Right lobe of liver (tissue), 6 donors: ENCODE measurements at regions not wholly inside any gene's neighbourhood (a gene's known extent, or its start where the extent isn't known, plus 50 kb on each side); places are given as distances from the start of the nearest gene placed in this dataset.

ENCODE experiments used
- ATAC-seq, 4 donors: fragments of 200-7000 bp; cut with Tn5 transposase; one replicate each; pipeline ENCODE4 v1.9.1; 2020; ENCODE audit warnings: mild to moderate bottlenecking in 4 of 4, moderate library complexity in 4 of 4
- DNase-seq, 3 donors: peaks; one replicate each; pipeline ENCODE4 v3.0.0-alpha.2; 2020
- H3K27ac ChIP-seq, 3 donors: fragments of 200-600 bp; one replicate each; pipeline ENCODE4 v1.8.0; 2022
- H3K27me3 ChIP-seq, 2 donors: fragments of 200-600 bp; one replicate each; pipeline ENCODE4 v1.8.0; 2022
- H3K36me3 ChIP-seq, 4 donors: fragments of 200-600 bp; sonication (generic) in 1 of 4; one replicate each; pipeline versions ENCODE4 v1.5.1 to v1.8.0; 2017 to 2022; ENCODE audit warnings: control low read depth in 1 of 4
- H3K4me1 ChIP-seq, 4 donors: fragments of 200-600 bp; sonication (generic) in 1 of 4; one replicate each; pipeline versions ENCODE4 v1.5.1 to v1.8.0; 2017 to 2022; ENCODE audit warnings: control low read depth in 1 of 4
- H3K4me3 ChIP-seq, 3 donors: fragments of 200-600 bp; one replicate each; pipeline ENCODE4 v1.8.0; 2022
- H3K9me3 ChIP-seq, 4 donors: fragments of 200-600 bp; sonication (generic) in 1 of 4; one replicate each; pipeline versions ENCODE4 v1.5.1 to v1.8.0; 2017 to 2022; ENCODE audit warnings: control low read depth in 1 of 4
- POLR2A ChIP-seq: fragments of 450-650 bp; IDR thresholded peaks from one replicate; pipeline ENCODE4 v1.6.1; 2017; ENCODE audit warnings: antibody characterized with exemption, mild to moderate bottlenecking
- WGBS: methylation state at CpG from one replicate; pipeline ENCODE4 v1.1.6; 2018; ENCODE audit warnings: low coverage, low lambda C conversion rate; ENCODE audit not compliant: insufficient coverage; ENCODE audit errors: missing lambda C conversion rate; 5-methylcytosine and 5-hydroxymethylcytosine counted together
- intact Hi-C, 2 donors: fragments of 100-400 bp; cut with DNase I; formaldehyde crosslinking; loops; one replicate each; pipeline versions ENCODE4 v1.11.2 to v1.14.1; 2022
- TF ChIP-seq, protein P1 (sequence below), 4 donors: fragments of 200-600 bp in 3 of 4; fragments of 450-650 bp in 1 of 4; IDR thresholded peaks; one replicate each; pipeline versions ENCODE4 v1.5.1 to v1.8.0; 2016 to 2022; ENCODE audit warnings: antibody characterized with exemption in 4 of 4, mild to moderate bottlenecking in 2 of 4
- donor health status: DM: no; HTN: yes; CAD: no.
- donor health status: DM: no; HTN: no; CAD: no.
- donor health status: DM: no; HTN: no; CAD: no.
- donor health status: DM: no; HTN: yes; CAD: no.
- donor health status: DM: no; HTN: yes; CAD: no.

GRCh38 chr16:65922923-65923322, 443.6 kb upstream of the CDH5 start:
- ATAC-seq (peak; percentile 92 to 97 (median 96)), DNase-seq (peak; percentile 45 to 79 (median 77))
- no peaks in the 10 kb centered on the region for H3K27me3 ChIP-seq
- H3K36me3 ChIP-seq, result no peaks in the 10 kb centered on the region
- H3K9me3 ChIP-seq, result no peaks in the 10 kb centered on the region
- intact Hi-C loops, result no loop called here
- WGBS, result 17% methylated on average over 4 of the region's 4 CpGs
- peaks cover 0 to 14% (median 5%) of the 10 kb centered on the region in 4 donors for H3K4me1 ChIP-seq
- H3K4me3 ChIP-seq, result no peak overlapping the region
- peak overlapping the region in 1 of 3 donors; percentile 33 for H3K27ac ChIP-seq
- TF ChIP-seq, protein P1, sequence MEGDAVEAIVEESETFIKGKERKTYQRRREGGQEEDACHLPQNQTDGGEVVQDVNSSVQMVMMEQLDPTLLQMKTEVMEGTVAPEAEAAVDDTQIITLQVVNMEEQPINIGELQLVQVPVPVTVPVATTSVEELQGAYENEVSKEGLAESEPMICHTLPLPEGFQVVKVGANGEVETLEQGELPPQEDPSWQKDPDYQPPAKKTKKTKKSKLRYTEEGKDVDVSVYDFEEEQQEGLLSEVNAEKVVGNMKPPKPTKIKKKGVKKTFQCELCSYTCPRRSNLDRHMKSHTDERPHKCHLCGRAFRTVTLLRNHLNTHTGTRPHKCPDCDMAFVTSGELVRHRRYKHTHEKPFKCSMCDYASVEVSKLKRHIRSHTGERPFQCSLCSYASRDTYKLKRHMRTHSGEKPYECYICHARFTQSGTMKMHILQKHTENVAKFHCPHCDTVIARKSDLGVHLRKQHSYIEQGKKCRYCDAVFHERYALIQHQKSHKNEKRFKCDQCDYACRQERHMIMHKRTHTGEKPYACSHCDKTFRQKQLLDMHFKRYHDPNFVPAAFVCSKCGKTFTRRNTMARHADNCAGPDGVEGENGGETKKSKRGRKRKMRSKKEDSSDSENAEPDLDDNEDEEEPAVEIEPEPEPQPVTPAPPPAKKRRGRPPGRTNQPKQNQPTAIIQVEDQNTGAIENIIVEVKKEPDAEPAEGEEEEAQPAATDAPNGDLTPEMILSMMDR (IDR thresholded peaks at IDR 0.05), result no peak
- no peak for TF ChIP-seq POLR2A

DNA sequence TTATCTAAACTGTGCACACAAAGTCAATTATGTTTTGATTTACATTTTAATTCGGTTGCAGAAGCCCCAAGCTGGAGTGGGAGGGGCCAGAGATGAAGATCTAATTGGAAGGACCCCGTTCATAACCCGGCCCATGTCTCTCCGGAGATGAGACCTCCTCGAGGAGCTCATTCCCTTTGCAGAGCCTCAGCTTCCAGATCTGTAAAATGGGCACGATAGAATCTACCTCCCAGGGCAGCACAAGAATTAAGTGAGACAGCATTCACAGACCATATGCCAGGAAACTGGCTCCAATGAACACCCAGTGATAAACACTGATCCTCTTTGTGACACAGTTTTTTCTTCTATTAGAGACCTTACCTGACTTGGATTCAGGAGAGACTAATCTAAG, 446.5 kb upstream of the CDH5 start:
- WGBS, result 77% methylated on average over 3 of the region's 6 CpGs
- H3K4me3 ChIP-seq, result no peak overlapping the region
- H3K9me3 ChIP-seq, result no peaks in the 10 kb centered on the region
- H3K36me3 ChIP-seq, result no peaks in the 10 kb centered on the region
- H3K27me3 ChIP-seq, result no peaks in the 10 kb centered on the region
- TF ChIP-seq POLR2A, result no peak
- TF ChIP-seq, protein P1 (IDR thresholded peaks at IDR 0.05), result no peak
- intact Hi-C loops, result no loop called here
- no peak for ATAC-seq
- no peak for DNase-seq
- H3K4me1 ChIP-seq, result peaks cover 0 to 14% (median 5%) of the 10 kb centered on the region in 4 donors
- H3K27ac ChIP-seq, result no peak overlapping the region

GRCh38 chr16:65919145-65919985, 447.1 kb upstream of the CDH5 start:
- no peak for ATAC-seq
- intact Hi-C loops, result no loop called here
- TF ChIP-seq, protein P1 (IDR thresholded peaks at IDR 0.05), result no peak
- TF ChIP-seq POLR2A, result no peak
- no peaks in the 10 kb centered on the region for H3K9me3 ChIP-seq
- H3K27me3 ChIP-seq, result no peaks in the 10 kb centered on the region
- no peak overlapping the region for H3K4me3 ChIP-seq
- no peak overlapping the region for H3K27ac ChIP-seq
- 78% methylated on average over 26 of the region's 27 CpGs for WGBS
- peaks cover 0 to 14% (median 5%) of the 10 kb centered on the region in 4 donors for H3K4me1 ChIP-seq
- no peaks in the 10 kb centered on the region for H3K36me3 ChIP-seq
- no peak for DNase-seq

DNA sequence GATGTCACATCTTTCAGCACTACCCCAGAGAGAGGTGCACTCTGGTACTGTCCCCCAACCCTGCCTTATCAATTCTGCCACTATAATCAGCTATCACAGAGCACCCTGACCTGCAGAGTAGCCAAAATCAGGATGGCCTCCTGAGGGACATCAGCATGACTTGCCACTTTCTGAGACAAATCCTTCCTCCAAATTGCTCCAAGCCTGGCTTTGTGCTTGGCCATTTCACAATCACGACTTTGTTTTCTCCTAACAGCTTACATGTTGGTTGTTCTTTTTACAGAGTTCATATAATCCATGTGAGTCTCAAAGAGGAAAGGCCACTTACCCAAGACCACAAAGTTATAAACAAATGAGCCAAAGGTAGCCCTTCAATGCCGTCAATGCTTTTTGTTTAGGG, 449.0 kb upstream of the CDH5 start:
- WGBS, result 33% methylated on average over 2 of the region's 2 CpGs
- ATAC-seq, result peak in 1 of 4 donors; percentile 61
- Histone ChIP-seq H3K4me1 (peaks cover 0 to 2% (median under 1%) of the 10 kb centered on the region in 4 donors), H3K4me3 (no peak overlapping the region), H3K27me3 (no peaks in the 10 kb centered on the region), H3K27ac (no peak overlapping the region), H3K36me3 (no peaks in the 10 kb centered on the region), H3K9me3 (no peaks in the 10 kb centered on the region)
- DNase-seq, result no peak
- intact Hi-C loops, result no loop called here
- no peak for TF ChIP-seq POLR2A
- TF ChIP-seq, protein P1 (IDR thresholded peaks at IDR 0.05), result no peak
